ENCODE measurements at regions not wholly inside any gene's neighbourhood (a gene's known extent, or its start where the extent isn't known, plus 50 kb on each side); places are given as distances from the start of the nearest gene placed in this dataset.
"Not testable (repeated sequence)": the region's sequence is repeated elsewhere in the genome, so short reads cannot be mapped to it uniquely, and the experiment has no call there.

DNA sequence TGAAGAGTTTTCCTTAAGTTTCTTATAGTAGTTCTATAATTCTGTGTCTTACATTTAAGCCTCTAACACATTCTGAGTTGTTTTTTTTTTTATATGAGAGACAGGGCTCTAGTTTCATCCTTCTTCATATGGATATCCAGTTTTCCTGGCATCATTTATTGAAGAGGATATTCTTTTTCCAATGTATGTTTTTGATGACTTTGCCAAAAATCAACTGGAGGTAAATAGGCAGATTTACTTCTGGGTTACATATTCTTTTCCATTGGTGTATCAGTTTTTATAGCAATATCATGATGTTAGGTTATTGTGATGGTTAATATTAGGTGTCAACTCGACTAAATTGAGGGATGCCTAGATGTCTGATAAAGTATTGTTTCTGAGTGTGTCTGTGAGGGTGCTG, 650.7 kb upstream of the GRID2 start:
- intact Hi-C loops (cut with DNase I), result no loop called here
- no peak for DNase-seq

DNA sequence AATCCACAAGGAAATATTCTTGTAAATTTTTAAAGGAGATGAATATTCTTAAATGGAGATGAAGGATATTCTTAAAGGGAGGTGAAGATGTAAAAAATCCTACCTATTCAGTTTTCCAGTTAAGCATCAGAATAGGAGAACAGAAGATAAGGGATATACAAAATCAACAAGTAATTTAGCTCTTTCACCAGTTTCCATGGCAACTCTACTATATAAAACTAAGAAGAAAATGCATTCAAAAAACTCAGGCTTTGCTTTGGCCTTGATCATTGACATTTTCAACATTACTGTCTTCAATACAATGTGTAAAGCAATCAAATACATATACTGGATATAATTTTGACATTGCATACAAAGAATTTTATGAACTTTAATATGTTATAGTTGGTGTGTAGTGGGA, 622.7 kb upstream of the GRID2 start:
- no peak for DNase-seq
- intact Hi-C loops (cut with DNase I), result no loop called here

GRCh38 chr4:91681544-91681943, 622.2 kb upstream of the GRID2 start:
- intact Hi-C loops (cut with DNase I), result no loop called here

GRCh38 chr4:91684955-91685354, 618.8 kb upstream of the GRID2 start:
- intact Hi-C loops (cut with DNase I), result no loop called here
- no peak for DNase-seq

More at GRCh38 chr4:91681544-91681943, 622.2 kb upstream of the GRID2 start:
- DNase-seq, result no peak

GRCh38 chr4:91688413-91688812, 615.4 kb upstream of the GRID2 start:
- intact Hi-C loops (cut with DNase I), result no loop called here
- no peak for DNase-seq

- DNase-seq, result peak in 1 of 10 donors; percentile 76
- intact Hi-C loops (cut with DNase I), result not testable (repeated sequence)
Observed at GRCh38 chr4:91699691-91700090, 604.1 kb upstream of the GRID2 start.

DNA sequence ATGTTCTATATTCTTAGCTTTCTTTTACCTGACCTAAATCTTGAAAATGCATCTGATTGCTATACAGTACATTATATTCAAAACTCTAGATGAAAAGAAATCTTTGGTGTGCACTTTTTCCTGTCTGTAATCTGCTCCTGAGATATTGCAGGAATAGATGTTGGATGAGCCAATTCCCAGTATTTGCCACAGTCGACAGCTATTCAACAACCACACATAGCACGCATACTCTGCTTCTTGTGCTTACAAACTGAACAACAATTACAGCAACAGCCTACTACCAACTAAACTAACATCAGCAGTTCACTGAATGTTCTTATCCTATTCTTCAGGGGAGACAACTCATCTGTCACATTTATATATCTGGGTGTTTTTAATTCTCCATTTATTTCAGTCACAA, 573.9 kb upstream of the GRID2 start:
- no peak for DNase-seq
- intact Hi-C loops (cut with DNase I), result no loop called here

DNA sequence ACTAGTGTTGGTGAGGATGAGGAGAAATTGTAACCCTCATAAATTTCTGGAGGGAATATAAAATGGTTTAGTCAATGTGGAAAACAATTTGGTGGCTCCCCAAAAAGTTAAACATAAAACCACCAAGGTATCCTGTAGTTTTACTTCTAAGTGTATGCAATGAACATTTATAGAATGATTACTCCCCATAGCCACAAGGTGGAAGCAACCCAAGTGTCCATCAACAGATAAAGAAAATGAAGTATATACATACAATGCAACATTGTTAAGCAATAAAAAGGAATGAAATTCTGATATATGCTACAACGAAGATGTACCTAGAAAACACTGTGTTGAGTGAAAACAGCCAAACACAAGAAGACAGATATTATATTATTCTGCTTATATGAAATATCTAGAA, 569.1 kb upstream of the GRID2 start:
- no peak for DNase-seq
- intact Hi-C loops (cut with DNase I), result no loop called here

GRCh38 chr4:91738831-91739230, 564.9 kb upstream of the GRID2 start:
- intact Hi-C loops (cut with DNase I); DNase-seq: not testable (repeated sequence)

DNA sequence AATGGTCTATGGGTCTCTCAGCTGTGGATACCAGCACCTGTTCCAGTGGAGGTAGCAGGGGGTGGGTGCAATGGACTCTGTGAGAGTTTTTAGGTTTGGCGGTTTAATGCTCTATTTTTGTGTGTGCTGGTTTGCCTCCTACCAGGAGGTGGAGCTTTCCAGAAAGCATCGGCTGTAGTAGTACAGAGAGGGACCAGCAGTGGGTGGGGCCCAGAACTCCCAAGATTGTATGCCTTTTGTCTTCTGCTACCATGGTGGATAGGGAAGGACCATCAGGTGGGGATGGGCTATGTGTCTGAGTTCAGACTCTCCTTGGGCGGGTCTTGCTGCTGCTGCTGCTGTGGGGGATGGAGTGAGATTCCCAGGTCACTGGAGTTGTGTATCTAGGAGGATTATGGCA, 557.2 kb upstream of the GRID2 start:
- intact Hi-C loops (cut with DNase I), result no loop called here
- DNase-seq, result no peak

DNA sequence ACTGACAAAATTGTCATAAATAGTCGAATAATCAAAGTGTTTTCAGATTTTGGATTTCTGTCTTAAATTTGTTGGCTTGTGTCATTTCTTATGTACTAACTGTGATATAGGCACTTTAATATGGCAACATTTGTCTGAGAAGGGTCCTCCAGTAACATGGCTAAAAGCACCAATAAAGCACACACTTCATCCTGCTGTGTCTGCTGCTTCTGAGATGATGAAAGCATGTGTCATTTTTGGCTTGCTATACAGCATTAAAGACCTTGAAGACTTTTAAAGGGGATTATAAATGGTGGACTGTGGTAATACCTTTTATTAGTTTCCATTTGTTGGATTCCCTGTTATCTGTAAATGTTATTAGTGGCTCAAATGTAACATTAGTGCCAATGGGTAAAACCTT, 551.8 kb upstream of the GRID2 start:
- intact Hi-C loops (cut with DNase I), result no loop called here
- DNase-seq, result no peak

DNA sequence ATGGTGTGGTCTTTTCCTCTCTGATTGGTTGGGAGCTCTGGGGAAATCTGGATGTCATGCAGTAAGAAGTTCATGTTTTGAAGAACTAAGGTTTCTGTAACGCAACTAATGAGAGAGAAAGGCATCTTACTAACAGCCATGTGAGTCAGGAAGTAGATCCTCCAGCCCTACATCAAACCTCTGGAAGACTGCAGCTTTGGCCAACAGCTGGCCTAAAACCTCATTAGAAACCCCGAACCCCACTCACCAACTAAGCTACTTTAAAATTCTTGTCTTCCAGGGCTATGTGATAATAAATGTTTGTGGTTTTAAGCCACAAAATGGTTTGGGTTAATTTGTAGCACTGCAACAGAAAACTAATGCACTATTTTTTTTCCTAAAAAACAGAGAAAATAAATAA, 549.0 kb upstream of the GRID2 start:
- intact Hi-C loops (cut with DNase I), result no loop called here

DNA sequence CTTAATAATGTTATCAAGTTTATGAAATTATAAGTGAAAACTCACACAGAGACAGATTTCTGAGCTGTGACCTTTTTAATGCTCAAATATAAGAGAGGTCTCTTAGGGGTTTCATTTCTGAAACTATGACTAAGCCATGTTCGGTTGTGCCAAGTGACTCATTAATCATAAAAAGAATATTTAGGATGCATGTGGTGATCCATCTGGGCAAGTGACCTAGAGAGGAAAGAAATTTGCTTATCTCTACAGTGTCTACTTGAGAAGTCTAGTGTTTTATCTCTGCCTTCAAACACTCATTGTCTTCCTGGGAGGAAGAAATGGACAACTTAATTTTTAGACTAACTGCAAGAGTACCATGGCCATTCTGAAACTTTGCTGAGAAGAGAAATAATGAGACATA, 545.3 kb upstream of the GRID2 start:
- intact Hi-C loops (cut with DNase I), result no loop called here
- DNase-seq, result no peak

More for the DNA sequence above, 549.0 kb upstream of the GRID2 start:
- DNase-seq, result no peak

DNA sequence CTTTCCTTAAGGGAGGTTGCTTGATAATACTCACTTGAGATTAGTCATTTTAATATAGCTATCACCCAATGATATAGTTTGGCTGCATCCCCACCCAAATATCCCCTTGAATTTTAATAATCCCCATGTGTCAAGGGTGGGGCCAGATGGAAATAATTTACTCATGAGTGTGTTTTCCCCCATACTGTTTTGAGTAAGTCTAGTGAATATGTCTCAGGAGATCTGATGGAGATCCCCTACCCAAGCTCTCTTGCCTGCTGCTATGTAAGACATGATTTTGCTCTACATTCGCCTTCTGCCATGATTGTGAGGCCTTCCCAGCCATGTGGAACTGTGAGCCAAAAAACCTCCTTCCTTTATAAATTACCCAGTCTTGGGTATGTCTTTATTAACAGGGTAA, 539.7 kb upstream of the GRID2 start:
- DNase-seq, result no peak
- intact Hi-C loops (cut with DNase I), result no loop called here

GRCh38 chr4:91769912-91770311, 533.9 kb upstream of the GRID2 start:
- intact Hi-C loops (cut with DNase I), result no loop called here
- no peak for DNase-seq

DNA sequence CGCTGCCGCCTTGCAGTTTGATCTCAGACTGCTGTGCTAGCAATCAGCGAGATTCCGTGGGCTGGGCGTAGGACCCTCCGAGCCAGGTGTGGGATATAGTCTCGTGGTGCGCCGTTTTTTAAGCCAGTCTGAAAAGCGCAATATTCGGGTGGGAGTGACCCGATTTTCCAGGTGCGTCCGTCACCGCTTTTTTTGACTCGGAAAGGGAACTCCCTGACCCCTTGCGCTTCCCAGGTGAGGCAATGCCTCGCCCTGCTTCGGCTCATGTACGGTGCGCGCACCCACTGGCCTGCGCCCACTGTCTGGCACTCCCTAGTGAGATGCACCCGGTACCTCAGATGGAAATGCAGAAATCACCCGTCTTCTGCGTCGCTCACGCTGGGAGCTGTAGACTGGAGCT, 512.1 kb upstream of the GRID2 start:
- DNase-seq, result peak in 2 of 10 donors; percentile 42 to 72
- intact Hi-C loops (cut with DNase I), result not testable (repeated sequence)

DNA sequence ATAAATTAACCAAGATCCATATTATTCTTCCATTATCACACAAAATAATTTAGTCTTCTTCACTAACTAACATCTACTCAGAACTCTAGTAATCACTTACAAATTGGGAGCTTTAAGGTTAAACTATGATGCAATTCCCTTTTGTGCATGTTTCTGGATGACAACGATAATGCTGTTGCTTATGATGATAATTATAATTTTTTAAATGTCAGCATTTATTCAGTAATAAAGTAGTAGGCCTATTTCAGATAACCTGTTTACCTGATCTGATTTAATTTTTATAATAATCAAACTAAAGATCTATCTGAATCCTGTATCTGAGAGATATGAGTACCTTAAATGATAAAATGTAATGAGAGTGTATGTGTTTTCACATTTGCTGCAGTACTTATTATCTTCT, 507.8 kb upstream of the GRID2 start:
- intact Hi-C loops (cut with DNase I), result no loop called here
- no peak for DNase-seq

DNA sequence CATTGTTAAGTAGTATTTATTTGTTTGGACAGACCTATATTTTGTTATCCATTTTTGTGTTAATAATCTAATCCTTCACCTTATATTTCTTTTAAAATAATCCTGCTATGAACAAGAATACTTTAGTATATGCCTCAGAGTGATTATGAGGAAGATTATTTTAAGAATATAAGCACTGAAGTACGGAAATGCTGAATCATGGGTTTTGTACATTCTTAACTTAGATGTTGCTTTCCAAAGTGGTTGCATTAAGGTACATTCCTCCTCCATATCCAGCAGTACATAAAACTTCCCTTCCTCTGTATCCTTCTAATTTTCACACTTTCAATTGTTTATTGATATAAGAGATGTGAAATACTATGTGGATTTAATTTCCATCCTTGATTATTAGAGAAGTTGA, 491.4 kb upstream of the GRID2 start:
- no peak for DNase-seq
- intact Hi-C loops (cut with DNase I), result no loop called here

DNA sequence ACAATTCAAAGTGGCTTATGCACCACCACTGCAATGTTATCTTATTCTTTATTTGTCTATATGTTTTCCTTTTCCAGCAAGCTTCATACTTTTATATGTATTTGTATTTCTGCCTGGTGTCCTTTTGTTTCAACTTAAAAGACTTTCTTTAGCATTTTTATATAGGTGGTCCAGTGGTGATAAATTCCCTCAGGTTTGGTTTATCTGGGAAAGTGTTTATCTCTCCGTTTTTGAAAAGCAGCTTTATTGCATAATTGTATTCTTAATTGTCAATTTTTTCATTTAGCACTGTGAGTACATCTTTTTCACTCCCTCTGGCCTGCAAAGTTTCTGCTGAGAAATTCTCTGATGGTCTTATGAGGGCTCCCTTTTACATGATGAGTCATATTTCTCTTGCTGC, 479.0 kb upstream of the GRID2 start:
- intact Hi-C loops (cut with DNase I), result no loop called here

GRCh38 chr4:91826186-91826585, 477.6 kb upstream of the GRID2 start:
- intact Hi-C loops (cut with DNase I), result no loop called here
- no peak for DNase-seq

More for the DNA sequence above, 479.0 kb upstream of the GRID2 start:
- DNase-seq, result no peak

DNA sequence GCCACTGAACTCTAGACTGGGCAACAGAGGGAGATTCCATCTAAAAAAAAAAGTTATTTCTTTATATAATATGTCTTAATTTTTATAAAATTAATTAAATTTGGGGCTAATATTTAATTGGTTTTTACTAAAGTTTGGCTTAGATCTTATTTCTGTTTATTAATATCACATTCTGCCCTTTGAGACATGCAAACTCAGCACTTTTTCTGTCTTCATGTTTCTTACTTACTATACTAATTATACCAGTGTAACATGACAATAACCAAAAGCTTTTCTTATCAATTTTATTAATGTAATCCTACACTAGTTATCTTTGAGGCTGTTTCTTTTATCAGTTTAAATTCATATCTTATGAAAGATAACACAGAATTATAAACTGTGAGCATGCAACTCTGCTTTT, 475.9 kb upstream of the GRID2 start:
- DNase-seq, result no peak
- intact Hi-C loops (cut with DNase I), result no loop called here

- no peak for DNase-seq
- intact Hi-C loops (cut with DNase I), result no loop called here
Observed at GRCh38 chr4:91829531-91829930, 474.2 kb upstream of the GRID2 start.

GRCh38 chr4:91830681-91831395, 472.9 kb upstream of the GRID2 start:
- intact Hi-C loops (cut with DNase I), result no loop called here
- no peak for DNase-seq
